D341Med (cell line): ENCODE measurements at regions not wholly inside any gene's neighbourhood (a gene's known extent, or its start where the extent isn't known, plus 50 kb on each side); places are given as distances from the start of the nearest gene placed in this dataset.

Experiments used
- DNase-seq: peaks from one replicate; pipeline ENCODE4 v3.0.0; 2012; ENCODE audit warnings: low spot score

GRCh38 chr16:54627616-54628015, 303.0 kb upstream of the IRX5 start:
- DNase-seq: no peak

GRCh38 chr16:54623636-54624035, 307.0 kb upstream of the IRX5 start:
- no peak for DNase-seq

DNA sequence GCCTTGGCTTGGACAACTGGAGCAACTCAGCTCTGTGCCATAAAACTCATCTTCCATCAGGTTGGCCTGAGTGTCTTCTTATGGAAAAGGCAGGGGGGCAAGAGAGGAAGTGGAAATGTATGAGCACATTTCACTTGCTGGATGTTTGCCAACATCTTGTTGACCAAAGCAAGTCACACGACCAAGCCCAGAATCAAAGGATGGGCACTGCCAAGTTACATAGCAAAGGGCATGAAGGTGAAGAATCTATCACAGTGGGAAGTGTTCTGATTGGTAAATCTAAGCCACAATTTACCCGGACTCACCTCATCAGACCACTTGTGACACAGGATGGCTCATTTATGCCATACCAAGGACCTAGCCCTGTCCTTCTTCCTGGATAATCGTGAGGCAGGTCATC, 310.5 kb upstream of the IRX5 start:
- no peak for DNase-seq

DNA sequence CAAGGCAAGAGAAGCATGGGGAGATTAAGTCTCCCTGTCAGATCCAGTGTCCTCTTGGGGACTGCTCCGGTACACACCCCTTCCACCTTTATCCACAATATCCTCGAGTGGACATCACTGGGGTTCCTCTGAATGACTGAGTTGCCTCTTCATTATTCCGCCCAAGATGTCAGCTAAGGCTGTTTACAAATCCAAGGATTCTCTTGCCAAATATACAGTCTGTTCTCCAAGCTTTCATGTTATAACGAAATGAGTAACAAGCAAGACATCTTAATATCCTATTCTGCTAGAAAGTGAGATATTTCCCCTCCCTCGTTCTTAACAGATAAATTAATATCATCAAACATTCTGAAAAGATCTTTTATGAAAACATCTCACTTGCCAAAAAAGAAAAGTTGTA, 314.1 kb upstream of the IRX5 start:
- DNase-seq: no peak

DNA sequence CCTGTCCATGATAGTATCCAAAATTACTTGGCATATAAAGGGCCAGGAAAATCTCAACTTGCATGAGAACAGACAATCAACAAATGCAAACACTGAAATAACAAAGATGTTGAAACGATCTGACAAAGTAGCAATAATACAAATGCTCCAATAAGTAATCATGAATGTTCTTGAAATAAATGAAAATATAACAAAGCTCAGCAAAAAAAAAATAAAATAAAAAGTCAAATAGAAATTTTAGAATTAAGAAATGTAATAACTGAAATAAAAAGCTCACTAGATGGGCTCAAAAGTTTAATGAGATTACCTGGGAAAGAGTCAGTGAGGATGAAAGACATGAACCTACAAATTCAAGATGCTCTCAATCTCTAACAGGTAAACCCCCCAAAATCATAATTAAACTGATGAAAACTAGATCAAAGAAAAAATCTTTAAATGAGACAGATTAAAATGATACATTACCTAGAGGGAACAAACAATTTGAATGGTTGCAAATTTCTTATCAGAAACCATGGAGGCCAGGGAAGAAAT, 319.0 kb upstream of the IRX3 start:
- DNase-seq: no peak

DNA sequence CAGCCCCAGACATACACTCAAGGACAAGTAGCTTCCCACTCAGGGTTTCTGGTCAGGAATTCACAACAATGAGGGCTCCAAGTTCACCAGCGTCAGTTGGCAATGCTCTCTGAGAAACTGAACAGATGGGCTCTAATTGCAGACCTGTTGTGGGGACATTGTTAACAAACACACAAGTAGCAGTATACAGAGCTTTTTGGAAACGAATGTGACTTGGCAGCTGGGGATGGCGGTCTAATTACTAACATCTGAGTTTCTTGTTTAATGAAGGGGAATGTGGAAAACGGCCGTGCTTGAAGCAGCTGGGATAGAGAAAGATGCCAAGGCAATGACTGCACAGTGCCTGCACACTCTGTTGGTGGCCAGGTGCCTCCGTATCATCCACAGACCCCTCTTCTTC, 316.1 kb upstream of the IRX3 start:
- DNase-seq: no peak

DNA sequence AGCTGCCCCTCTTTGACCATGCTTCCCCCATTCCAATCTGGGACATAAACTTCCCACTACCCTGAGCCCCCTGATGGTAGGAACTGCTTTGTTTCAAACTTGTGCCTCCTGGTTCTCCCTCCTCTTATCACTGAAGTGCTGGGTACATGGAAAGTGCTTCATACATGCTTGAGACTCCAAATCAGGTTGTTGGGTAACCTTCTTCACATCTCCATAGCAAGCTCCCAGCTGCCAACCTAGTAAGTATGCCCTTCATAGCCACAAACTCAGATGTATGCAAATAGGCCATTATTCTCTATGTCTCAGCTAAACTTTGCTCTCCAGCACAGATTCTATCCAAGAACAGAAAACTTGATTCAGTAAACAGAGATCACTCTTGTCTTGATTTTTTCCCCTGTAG, 310.6 kb upstream of the IRX3 start:
- no peak for DNase-seq

DNA sequence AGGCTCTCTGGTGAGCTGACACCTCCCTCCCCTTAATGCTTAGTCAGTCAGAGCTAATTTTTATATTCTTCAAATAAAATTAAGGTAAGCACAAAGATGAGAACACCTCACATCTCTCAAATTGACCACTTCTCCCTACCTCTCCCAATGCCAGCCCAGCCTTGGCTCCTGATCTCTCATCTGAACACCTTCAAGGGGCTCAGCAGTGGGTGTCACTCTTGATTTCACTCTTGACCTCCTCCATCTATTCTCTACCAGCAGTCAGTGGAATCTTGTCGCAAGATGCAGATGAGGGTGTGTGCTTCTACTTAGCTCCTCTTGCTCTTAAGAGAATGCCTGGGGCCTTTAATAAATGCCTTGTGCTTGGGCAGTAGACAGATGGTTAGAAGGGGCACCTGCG, 309.0 kb upstream of the IRX3 start:
- no peak for DNase-seq

- no peak for DNase-seq
Observed at GRCh38 chr16:54594601-54595391, 308.2 kb upstream of the IRX3 start.

- DNase-seq: no peak
Observed at GRCh38 chr16:54591816-54592246, 305.2 kb upstream of the IRX3 start.

- DNase-seq: no peak
Observed at GRCh38 chr16:54590836-54591235, 304.2 kb upstream of the IRX3 start.

GRCh38 chr16:54589326-54589725, 302.7 kb upstream of the IRX3 start:
- DNase-seq: no peak

- no peak for DNase-seq
Observed at GRCh38 chr16:54588026-54588425, 301.4 kb upstream of the IRX3 start.

DNA sequence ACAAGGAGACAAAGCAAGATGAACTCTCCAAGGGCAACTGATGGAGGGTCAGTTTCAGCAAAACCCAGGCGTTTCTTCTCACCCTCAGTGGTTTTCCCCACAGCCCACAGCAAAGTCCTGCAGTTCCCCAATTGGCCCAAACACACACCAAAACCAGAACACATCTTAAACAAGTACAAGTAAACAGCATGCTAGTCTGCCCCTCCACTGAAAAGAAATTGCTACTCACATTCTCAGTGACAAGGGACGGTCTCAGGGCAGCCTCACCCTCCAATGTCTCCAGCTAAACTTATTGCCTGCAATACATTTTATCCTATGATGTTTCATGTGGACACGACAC, 300.6 kb upstream of the IRX3 start:
- DNase-seq: no peak

DNA sequence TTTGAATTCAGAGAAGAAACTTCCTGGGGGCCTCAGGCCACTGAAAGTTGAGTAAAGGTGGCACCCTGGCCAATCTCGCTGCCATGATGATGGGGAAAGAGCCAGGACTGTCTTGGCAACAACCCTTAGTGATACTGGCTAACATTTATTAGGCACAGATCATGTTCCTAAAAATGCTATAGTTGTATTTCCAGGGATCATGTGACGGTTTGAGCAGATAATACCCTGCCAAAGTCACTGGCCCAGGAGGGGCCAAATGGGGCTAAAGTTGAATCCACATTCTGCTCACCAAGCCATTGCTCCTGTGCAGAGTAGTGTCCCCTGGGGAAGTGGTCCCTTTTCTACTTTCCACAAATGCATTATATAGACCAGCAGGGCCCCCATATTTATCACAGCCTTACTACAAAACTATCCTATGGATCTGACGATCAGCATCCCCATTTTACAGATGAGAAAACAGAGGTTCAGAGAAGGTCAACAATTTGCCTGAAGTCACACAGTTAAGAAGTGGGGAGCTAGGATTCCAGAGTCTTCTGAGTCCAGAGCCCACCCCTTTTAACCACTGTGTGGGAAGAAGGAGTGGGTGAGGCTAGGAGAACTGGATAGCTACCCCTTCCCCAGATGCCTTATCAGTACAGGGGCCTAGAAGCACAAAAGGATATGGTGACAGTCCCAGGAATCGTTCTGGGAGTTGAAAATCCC, 300.0 kb upstream of the IRX3 start:
- DNase-seq: no peak

DNA sequence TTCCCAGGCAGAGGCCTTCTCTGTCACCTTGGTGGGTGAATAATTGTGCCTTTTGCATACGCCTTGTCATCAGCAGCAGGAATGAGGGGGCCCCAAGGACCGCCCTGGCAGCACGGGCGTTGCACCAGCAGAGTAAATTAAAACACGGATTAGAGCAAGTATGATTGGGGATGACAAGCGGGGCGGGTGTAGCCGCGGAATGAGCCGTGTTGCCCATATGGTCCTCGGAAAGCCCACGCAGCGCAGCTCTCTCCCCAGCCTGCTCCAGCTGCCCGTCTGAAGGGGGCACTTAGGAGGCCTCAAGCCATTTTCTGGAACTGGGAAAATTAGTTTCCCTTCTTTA, 299.4 kb upstream of the IRX3 start:
- no peak for DNase-seq

DNA sequence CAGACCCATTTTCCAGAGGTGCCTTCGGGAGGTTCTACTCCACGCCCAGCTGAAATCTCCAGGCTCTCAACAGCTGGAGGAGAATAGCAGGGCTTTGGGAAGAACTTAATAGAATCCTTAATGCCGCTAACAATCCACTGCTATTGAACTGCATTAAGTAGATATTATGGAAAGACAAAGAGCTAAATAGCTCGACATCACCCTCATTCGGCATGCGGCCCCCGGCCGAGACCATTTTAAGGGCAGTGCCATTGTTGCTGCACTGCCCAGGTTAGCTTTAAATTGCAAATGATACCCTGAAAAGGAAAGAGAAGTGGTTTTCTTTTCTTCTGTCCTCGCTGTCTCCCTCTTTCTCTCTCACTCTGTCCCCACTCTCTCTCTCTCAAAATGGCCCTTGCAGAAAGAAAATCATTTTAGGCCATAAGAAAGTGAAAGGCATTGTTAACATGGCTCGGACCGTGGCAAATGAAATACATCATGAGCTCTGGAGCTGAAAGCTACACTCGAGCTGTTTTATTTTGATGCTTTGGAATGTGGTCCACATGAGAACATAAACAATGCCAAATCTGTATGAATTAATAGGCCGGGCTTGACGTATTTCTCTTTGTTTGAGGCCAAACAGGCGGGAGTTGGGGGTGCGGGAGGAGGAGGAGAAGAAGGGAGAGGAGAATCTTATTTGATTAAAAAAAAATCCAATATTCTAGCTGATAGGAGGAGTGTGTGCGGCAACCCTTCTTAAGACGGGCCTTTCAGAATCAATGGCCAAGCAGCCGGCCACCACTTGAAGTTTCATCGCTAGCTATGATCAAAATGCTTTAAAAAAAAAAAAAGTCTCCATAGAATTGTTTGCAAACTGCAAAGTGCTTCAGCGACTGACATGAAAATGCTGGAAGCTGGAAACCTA, 298.8 kb upstream of the IRX3 start:
- no peak for DNase-seq

DNA sequence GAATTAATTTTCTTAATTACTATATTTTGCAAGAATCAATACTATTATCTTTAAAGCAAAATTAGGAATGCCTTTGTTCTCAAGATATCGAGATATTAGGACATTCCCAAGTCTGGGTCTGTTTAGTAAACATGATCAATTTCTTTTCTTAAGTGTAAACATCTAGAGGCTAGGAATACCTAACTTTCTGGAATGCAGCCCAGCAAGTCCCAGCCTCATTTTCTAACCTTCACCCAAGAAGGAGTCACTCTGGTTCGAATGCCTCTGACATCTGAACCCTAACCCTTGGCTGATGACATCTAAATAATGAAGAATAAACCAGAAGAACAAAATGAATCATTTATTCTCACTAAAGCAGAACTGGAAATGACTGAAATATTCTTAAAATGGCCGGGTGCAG, 297.5 kb upstream of the IRX3 start:
- DNase-seq: no peak

- no peak for DNase-seq
Observed at GRCh38 chr16:54582631-54583250, 296.2 kb upstream of the IRX3 start.

GRCh38 chr16:54579106-54579728, 292.6 kb upstream of the IRX3 start:
- DNase-seq: no peak

DNA sequence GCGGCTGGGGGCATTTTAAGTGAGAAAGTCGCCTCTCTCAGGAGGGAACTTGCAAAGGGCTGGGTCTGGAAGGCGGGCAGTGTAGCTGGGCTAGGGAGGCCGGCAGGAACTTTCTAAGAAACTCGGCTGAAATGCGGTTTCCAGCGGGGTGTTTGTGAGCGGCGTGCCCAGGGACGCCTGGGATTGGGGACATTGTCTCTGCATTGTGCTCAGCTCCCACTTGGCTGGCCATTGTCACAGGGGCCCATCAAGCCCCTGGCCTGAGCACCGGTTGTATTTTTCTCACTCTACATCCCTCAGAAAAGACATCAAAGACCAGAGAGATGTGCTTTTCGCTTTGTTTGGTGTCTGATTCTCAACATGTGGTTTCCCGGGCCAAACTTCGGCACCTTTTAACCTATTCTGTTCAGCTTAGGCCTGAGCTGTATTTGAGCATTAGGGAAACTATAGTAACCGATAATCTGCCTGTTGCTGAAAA, 291.1 kb upstream of the IRX3 start:
- no peak for DNase-seq

DNA sequence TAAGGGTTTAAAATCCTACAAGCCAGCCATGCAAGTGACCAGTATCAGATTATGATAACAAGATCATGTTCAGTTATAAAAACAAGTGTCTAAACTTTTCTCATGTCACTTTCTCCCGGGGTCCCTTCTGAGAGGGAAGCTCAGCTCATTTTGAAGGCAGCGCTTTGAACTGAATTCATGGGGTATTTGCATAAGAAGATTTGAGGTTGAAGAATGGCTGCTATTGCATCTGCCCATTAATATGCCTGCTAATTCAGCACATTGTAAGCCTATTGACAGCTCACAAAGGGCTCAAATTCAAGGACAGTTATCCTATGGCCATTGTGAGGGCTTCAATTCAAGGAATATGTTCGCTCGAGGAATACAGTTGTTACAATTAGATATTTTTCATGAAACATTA, 290.2 kb upstream of the IRX3 start:
- no peak for DNase-seq
